Activated naive CD8-positive, alpha-beta T cell treated with anti-CD3 and anti-CD28 coated beads, Interleukin-2, amount 10 ng/mL, durations not matched to agents 7 days and 5 days (primary cell): ENCODE measurements at regions not wholly inside any gene's neighbourhood (a gene's known extent, or its start where the extent isn't known, plus 50 kb on each side); places are given as distances from the start of the nearest gene placed in this dataset.
"Not testable (repeated sequence)": the region's sequence is repeated elsewhere in the genome, so short reads cannot be mapped to it uniquely, and the experiment has no call there.

Experiments used
- ATAC-seq: fragments of 150-1000 bp; cut with Tn5 transposase; one replicate; pipeline ENCODE4 v1.10.0; 2021; ENCODE audit warnings: low read depth, moderate library complexity
- POLR2A ChIA-PET: fragments of 350-600 bp; sonication (Branson Sonifier 250); formaldehyde crosslinking; loops from one replicate; lab custom pipeline; 2021; ENCODE audit warnings: antibody characterized with exemption; lab: Charles Lee
- DNase-seq: peaks from one replicate; pipeline ENCODE4 v3.0.0; 2021
- H3K27ac Mint-ChIP-seq: one replicate; pipeline ENCODE4 v1.8.0; 2022; ENCODE audit warnings: mild to moderate bottlenecking, mixed read lengths
- H3K27me3 Mint-ChIP-seq: one replicate; pipeline ENCODE4 v1.8.0; 2022; ENCODE audit warnings: mild to moderate bottlenecking, moderate library complexity, mixed read lengths
- H3K36me3 Mint-ChIP-seq: one replicate; pipeline ENCODE4 v1.8.0; 2021; ENCODE audit warnings: mild to moderate bottlenecking, mixed read lengths
- H3K4me1 Mint-ChIP-seq: one replicate; pipeline ENCODE4 v1.8.0; 2021; ENCODE audit warnings: mixed read lengths
- H3K4me3 Mint-ChIP-seq: one replicate; pipeline ENCODE4 v1.8.0; 2022; ENCODE audit warnings: mild to moderate bottlenecking, moderate library complexity, mixed read lengths
- H3K9me3 Mint-ChIP-seq: one replicate; pipeline ENCODE4 v1.8.0; 2021; ENCODE audit warnings: mixed read lengths

GRCh38 chr10:85446827-85447226 is 919.8 kb downstream of the GRID1 start:
- H3K36me3 Mint-ChIP-seq = no peaks in the 10 kb centered on the region
- no peak overlapping the region for H3K4me3 Mint-ChIP-seq
- H3K9me3 Mint-ChIP-seq = no peaks in the 10 kb centered on the region
- H3K27ac Mint-ChIP-seq = no peak overlapping the region
- POLR2A ChIA-PET = no interaction called here
- DNase-seq (no peak), ATAC-seq (no peak)
- H3K27me3 Mint-ChIP-seq = no peaks in the 10 kb centered on the region
- no peaks in the 10 kb centered on the region for H3K4me1 Mint-ChIP-seq

GRCh38 chr10:85447690-85448089 is 918.9 kb downstream of the GRID1 start:
- Mint-ChIP-seq H3K36me3 (no peaks in the 10 kb centered on the region), H3K9me3 (no peaks in the 10 kb centered on the region), H3K27ac (no peak overlapping the region), H3K27me3 (no peaks in the 10 kb centered on the region), H3K4me3 (no peak overlapping the region), H3K4me1 (no peaks in the 10 kb centered on the region)
- DNase-seq (no peak), ATAC-seq (no peak)
- POLR2A ChIA-PET = no interaction called here

- no peaks in the 10 kb centered on the region for H3K36me3 Mint-ChIP-seq
- ATAC-seq = no peak
- H3K27ac Mint-ChIP-seq = no peak overlapping the region
- POLR2A ChIA-PET = interaction anchor here (0.5 kb wide), 1 partner anchor 607 kb away, joined by 3 read pairs; no protein-coding TSS in a partner anchor
- H3K4me1 Mint-ChIP-seq = no peaks in the 10 kb centered on the region
- H3K9me3 Mint-ChIP-seq = no peaks in the 10 kb centered on the region
- no peak for DNase-seq
- H3K27me3 Mint-ChIP-seq = no peaks in the 10 kb centered on the region
- H3K4me3 Mint-ChIP-seq = no peak overlapping the region
These were observed 917.9 kb downstream of the GRID1 start for GRCh38 chr10:85448716-85449115.

GRCh38 chr10:85454386-85454785 is 912.2 kb downstream of the GRID1 start:
- Mint-ChIP-seq H3K27ac (no peak overlapping the region), H3K4me1 (no peaks in the 10 kb centered on the region), H3K36me3 (no peaks in the 10 kb centered on the region), H3K27me3 (no peaks in the 10 kb centered on the region), H3K9me3 (no peaks in the 10 kb centered on the region), H3K4me3 (no peak overlapping the region)
- ATAC-seq (no peak), DNase-seq (no peak)
- POLR2A ChIA-PET = no interaction called here

GRCh38 chr10:85457191-85457590 is 909.4 kb downstream of the GRID1 start:
- no peak for DNase-seq
- Mint-ChIP-seq H3K27ac (no peak overlapping the region), H3K27me3 (no peaks in the 10 kb centered on the region), H3K9me3 (no peaks in the 10 kb centered on the region), H3K36me3 (no peaks in the 10 kb centered on the region), H3K4me3 (no peak overlapping the region), H3K4me1 (no peaks in the 10 kb centered on the region)
- POLR2A ChIA-PET = no interaction called here
- no peak for ATAC-seq

- Mint-ChIP-seq H3K4me1 (no peaks in the 10 kb centered on the region), H3K36me3 (no peaks in the 10 kb centered on the region), H3K9me3 (no peaks in the 10 kb centered on the region), H3K27ac (no peak overlapping the region), H3K27me3 (no peaks in the 10 kb centered on the region), H3K4me3 (no peak overlapping the region)
- DNase-seq (no peak), ATAC-seq (no peak)
- POLR2A ChIA-PET = no interaction called here
These were observed 908.3 kb downstream of the GRID1 start for GRCh38 chr10:85458324-85458723.

GRCh38 chr10:85459906-85460305 is 906.7 kb downstream of the GRID1 start:
- Mint-ChIP-seq H3K9me3 (no peaks in the 10 kb centered on the region), H3K36me3 (no peaks in the 10 kb centered on the region), H3K27me3 (no peaks in the 10 kb centered on the region), H3K4me3 (no peak overlapping the region), H3K4me1 (no peaks in the 10 kb centered on the region), H3K27ac (no peak overlapping the region)
- no peak for ATAC-seq
- DNase-seq = no peak
- POLR2A ChIA-PET = no interaction called here

GRCh38 chr10:85464336-85464735 is 902.3 kb downstream of the GRID1 start:
- no peak overlapping the region for H3K27ac Mint-ChIP-seq
- DNase-seq (no peak), ATAC-seq (no peak)
- POLR2A ChIA-PET = no interaction called here
- H3K4me3 Mint-ChIP-seq = no peak overlapping the region
- H3K4me1 Mint-ChIP-seq = no peaks in the 10 kb centered on the region
- no peaks in the 10 kb centered on the region for H3K9me3 Mint-ChIP-seq
- H3K27me3 Mint-ChIP-seq = no peaks in the 10 kb centered on the region
- no peaks in the 10 kb centered on the region for H3K36me3 Mint-ChIP-seq

DNA sequence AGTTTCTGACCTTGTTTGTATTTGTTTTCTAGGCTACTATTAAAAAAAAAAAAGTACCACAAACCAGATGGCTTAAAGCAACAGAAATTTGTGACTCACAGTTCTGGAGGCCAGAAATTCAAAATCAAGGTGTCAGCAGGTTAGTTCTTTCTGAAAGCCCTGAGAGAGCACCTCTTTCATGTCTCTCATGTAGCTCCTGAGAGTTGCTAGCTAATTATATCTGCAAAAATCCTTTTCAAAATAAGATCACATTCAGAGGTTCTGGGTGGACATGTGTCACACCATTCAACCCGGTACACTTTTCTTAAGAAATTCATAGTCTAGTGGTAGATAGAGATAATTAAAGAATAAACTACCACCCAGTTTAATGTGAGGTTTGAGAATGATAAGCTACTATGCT is 888.6 kb downstream of the GRID1 start:
- Mint-ChIP-seq H3K36me3 (no peaks in the 10 kb centered on the region), H3K4me1 (no peaks in the 10 kb centered on the region), H3K27me3 (no peaks in the 10 kb centered on the region), H3K9me3 (no peaks in the 10 kb centered on the region), H3K4me3 (no peak overlapping the region), H3K27ac (no peak overlapping the region)
- DNase-seq (no peak), ATAC-seq (no peak)
- POLR2A ChIA-PET = no interaction called here

DNA sequence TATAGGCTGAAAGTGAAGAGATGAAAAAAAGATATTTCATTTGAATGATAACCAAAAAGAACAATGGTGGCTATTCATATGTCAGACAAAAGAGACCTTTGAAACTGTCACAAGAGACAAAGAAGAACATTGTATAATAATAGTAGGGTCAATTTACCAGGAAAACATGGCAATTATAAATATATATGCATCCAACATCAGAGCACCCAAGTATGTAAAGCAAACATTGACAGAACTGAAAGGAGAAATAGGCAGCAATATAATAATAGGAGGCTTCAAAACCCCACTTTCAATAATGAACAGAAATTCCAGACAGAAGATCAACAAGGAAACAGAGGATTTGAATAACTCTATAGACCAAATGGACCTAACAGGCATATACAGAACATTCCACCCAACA is 876.2 kb downstream of the GRID1 start:
- H3K36me3 Mint-ChIP-seq = no peaks in the 10 kb centered on the region
- H3K4me1 Mint-ChIP-seq = no peaks in the 10 kb centered on the region
- H3K4me3 Mint-ChIP-seq = no peak overlapping the region
- DNase-seq (no peak), ATAC-seq (no peak)
- no peaks in the 10 kb centered on the region for H3K27me3 Mint-ChIP-seq
- POLR2A ChIA-PET = no interaction called here
- H3K9me3 Mint-ChIP-seq = no peaks in the 10 kb centered on the region
- H3K27ac Mint-ChIP-seq = no peak overlapping the region

- no peak for ATAC-seq
- no peak overlapping the region for H3K27ac Mint-ChIP-seq
- no peak overlapping the region for H3K4me3 Mint-ChIP-seq
- H3K27me3 Mint-ChIP-seq = no peaks in the 10 kb centered on the region
- POLR2A ChIA-PET = no interaction called here
- no peaks in the 10 kb centered on the region for H3K4me1 Mint-ChIP-seq
- DNase-seq = no peak
- no peaks in the 10 kb centered on the region for H3K36me3 Mint-ChIP-seq
- no peaks in the 10 kb centered on the region for H3K9me3 Mint-ChIP-seq
These were observed 874.9 kb downstream of the GRID1 start for GRCh38 chr10:85491652-85492051.

GRCh38 chr10:85492684-85493083 is 873.9 kb downstream of the GRID1 start:
- no peaks in the 10 kb centered on the region for H3K27me3 Mint-ChIP-seq
- POLR2A ChIA-PET = no interaction called here
- no peak overlapping the region for H3K4me3 Mint-ChIP-seq
- ATAC-seq (no peak), DNase-seq (no peak)
- H3K36me3 Mint-ChIP-seq = no peaks in the 10 kb centered on the region
- H3K27ac Mint-ChIP-seq = no peak overlapping the region
- no peaks in the 10 kb centered on the region for H3K4me1 Mint-ChIP-seq
- no peaks in the 10 kb centered on the region for H3K9me3 Mint-ChIP-seq

- DNase-seq (no peak), ATAC-seq (no peak)
- Mint-ChIP-seq H3K4me3 (no peak overlapping the region), H3K9me3 (no peaks in the 10 kb centered on the region), H3K27ac (no peak overlapping the region), H3K27me3 (no peaks in the 10 kb centered on the region), H3K36me3 (no peaks in the 10 kb centered on the region), H3K4me1 (no peaks in the 10 kb centered on the region)
- POLR2A ChIA-PET = no interaction called here
These were observed 872.9 kb downstream of the GRID1 start for GRCh38 chr10:85493703-85494102.

GRCh38 chr10:85504641-85505040 is 862.0 kb downstream of the GRID1 start:
- H3K4me3 Mint-ChIP-seq, H3K36me3 Mint-ChIP-seq, H3K9me3 Mint-ChIP-seq, DNase-seq, H3K27me3 Mint-ChIP-seq, H3K4me1 Mint-ChIP-seq, POLR2A ChIA-PET, H3K27ac Mint-ChIP-seq, ATAC-seq: not testable (repeated sequence)

- ATAC-seq = no peak
- H3K9me3 Mint-ChIP-seq = peaks cover 5% of the 10 kb centered on the region
- H3K27ac Mint-ChIP-seq = no peak overlapping the region
- H3K4me3 Mint-ChIP-seq = no peak overlapping the region
- no peaks in the 10 kb centered on the region for H3K4me1 Mint-ChIP-seq
- no peaks in the 10 kb centered on the region for H3K27me3 Mint-ChIP-seq
- no peaks in the 10 kb centered on the region for H3K36me3 Mint-ChIP-seq
- DNase-seq = no peak
- POLR2A ChIA-PET = no interaction called here
These were observed 858.4 kb downstream of the GRID1 start for GRCh38 chr10:85508159-85508558.
